ENCODE measurements at regions not wholly inside any gene's neighbourhood (a gene's known extent, or its start where the extent isn't known, plus 50 kb on each side); places are given as distances from the start of the nearest gene placed in this dataset.

DNA sequence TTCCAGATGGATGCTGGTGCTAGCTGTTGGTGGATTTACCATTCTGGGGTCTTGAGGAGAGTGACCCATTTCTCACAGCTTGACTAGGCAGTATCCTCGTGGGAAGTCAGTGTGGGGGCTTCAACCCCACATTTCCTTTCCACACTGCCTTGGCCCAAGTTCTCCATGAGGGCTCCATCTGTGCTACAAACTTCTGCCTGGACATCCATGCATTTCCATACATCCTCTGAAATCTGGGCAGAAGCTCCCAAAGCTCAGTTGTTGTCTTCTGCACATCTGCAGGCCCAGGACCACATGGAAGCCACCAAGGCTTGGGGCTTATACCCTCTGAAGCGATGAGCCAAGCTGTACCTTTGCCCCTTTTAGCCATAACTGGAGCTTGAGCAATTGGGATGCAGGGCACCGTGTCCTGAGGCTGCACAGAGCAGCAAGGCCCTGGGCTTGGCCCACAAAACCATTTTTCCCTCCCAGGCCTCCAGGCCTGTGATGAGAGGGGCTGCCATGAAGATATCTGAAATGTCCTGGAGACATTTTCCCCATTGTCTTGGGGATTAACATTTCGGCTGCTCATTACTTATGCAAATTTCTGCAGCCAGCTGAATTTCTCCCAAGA lies 248.7 kb upstream of the ANKRD50 start:
- POLR2A ChIA-PET (ENCODE audit: unreplicated experiment) = no interaction called here
- WGBS, 2 experiments (ENCODE audit: extremely low coverage in 2 of 2, insufficient read length in 1 of 2) = 100% methylated on average over 1 of the region's 4 CpGs; no CpG with 5 or more reads in 1 of the 2 experiments
- no peak overlapping the region for H3K27ac ChIP-seq (ENCODE audit: insufficient read depth, low read length)
- H3K79me1 ChIP-seq (ENCODE audit: low read depth in 1 of 2, low read length in 2 of 2) = no peaks in the 10 kb centered on the region
- no peaks in the 10 kb centered on the region for H4K20me1 ChIP-seq (ENCODE audit: insufficient read depth, low read length)
- H2AFZ ChIP-seq (replicated peaks; ENCODE audit: low read length, poor library complexity) = no peak overlapping the region
- no peak overlapping the region for H3K56ac ChIP-seq (ENCODE audit: extremely low read depth, insufficient read depth, low read length)
- H2BK20ac ChIP-seq (ENCODE audit: low read depth, low read length) = no peak overlapping the region
- H2BK120ac ChIP-seq (ENCODE audit: low read depth, low read length) = no peak overlapping the region
- CTCF ChIA-PET = no interaction called here
- no peak overlapping the region for H4K8ac ChIP-seq (ENCODE audit: low read depth in 2 of 2, low read length in 2 of 2)
- no peak overlapping the region for H2BK15ac ChIP-seq (ENCODE audit: low read depth, low read length)
- H2AK5ac ChIP-seq (ENCODE audit: low read depth, low read length) = no peak overlapping the region
- no peak for ATAC-seq (ENCODE audit: low read depth)
- H3K9ac ChIP-seq (ENCODE audit: low read depth, low read length) = no peak overlapping the region
- H3K9me3 ChIP-seq (ENCODE audit: control insufficient read depth, insufficient read depth, low read length) = peaks cover 10% of the 10 kb centered on the region
- H3K4me2 ChIP-seq (ENCODE audit: low read depth, low read length) = no peak overlapping the region
- H2AK9ac ChIP-seq (replicated peaks; ENCODE audit: low read depth, low read length, poor library complexity) = no peak overlapping the region
- H2BK5ac ChIP-seq (ENCODE audit: low read depth, low read length, poor library complexity, severe bottlenecking) = no peak overlapping the region
- no peak for DNase-seq
- no peaks in the 10 kb centered on the region for H3K36me3 ChIP-seq (ENCODE audit: control insufficient read depth, insufficient read depth, low read length)
- H3K14ac ChIP-seq (replicated peaks; ENCODE audit: low read depth, low read length) = no peak overlapping the region
- no peak overlapping the region for H3K4me3 ChIP-seq (ENCODE audit: insufficient read depth, low read depth, low read length)
- H3K18ac ChIP-seq (ENCODE audit: low read depth, low read length) = no peak overlapping the region
- H3K9me1 ChIP-seq (ENCODE audit: insufficient read depth, low read length) = no peaks in the 10 kb centered on the region
- no TSS peak for BruUV-seq (replicated peaks)
- in situ Hi-C loops (cut with MboI; ENCODE audit: low sequenced_read_pairs) (no loop called here), intact Hi-C loops (cut with micrococcal nuclease) (no loop called here), dilution Hi-C loops (cut with HindIII; ENCODE audit: low sequenced_read_pairs, unreplicated experiment) (no loop called here)
- H3K4ac ChIP-seq (ENCODE audit: low read depth, low read length) = no peak overlapping the region
- no peaks in the 10 kb centered on the region for H3K4me1 ChIP-seq (ENCODE audit: control insufficient read depth, insufficient read depth, low read length)
- H3K23ac ChIP-seq (ENCODE audit: low read depth, low read length) = no peak overlapping the region
- H4K5ac ChIP-seq (ENCODE audit: low read depth, low read length) = no peak overlapping the region
- no peaks in the 10 kb centered on the region for H3K27me3 ChIP-seq (ENCODE audit: control insufficient read depth, insufficient read depth, low read length)
- H4K91ac ChIP-seq (ENCODE audit: insufficient read depth, low read depth, low read length) = no peak overlapping the region
- TF ChIP-seq FOS (IDR thresholded peaks at IDR 0.05; ENCODE audit: low read depth, low read length) = no peak
- TF ChIP-seq RCOR1 (IDR thresholded peaks at IDR 0.05; ENCODE audit: insufficient replicate concordance, low read length) = no peak
- no peak for TF ChIP-seq NFE2L2 (IDR thresholded peaks at IDR 0.05; ENCODE audit: low read depth, low read length)
- TF ChIP-seq RAD21 (IDR thresholded peaks at IDR 0.05; ENCODE audit: low read length) = no peak
- TF ChIP-seq SMC3 (IDR thresholded peaks at IDR 0.05; ENCODE audit: low read depth, low read length) = no peak
- TF ChIP-seq, protein P1, sequence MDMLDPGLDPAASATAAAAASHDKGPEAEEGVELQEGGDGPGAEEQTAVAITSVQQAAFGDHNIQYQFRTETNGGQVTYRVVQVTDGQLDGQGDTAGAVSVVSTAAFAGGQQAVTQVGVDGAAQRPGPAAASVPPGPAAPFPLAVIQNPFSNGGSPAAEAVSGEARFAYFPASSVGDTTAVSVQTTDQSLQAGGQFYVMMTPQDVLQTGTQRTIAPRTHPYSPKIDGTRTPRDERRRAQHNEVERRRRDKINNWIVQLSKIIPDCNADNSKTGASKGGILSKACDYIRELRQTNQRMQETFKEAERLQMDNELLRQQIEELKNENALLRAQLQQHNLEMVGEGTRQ (IDR thresholded peaks at IDR 0.05; ENCODE audit: low read depth, low read length) = no peak
- TF ChIP-seq CHD1 (IDR thresholded peaks at IDR 0.05; ENCODE audit: low read depth, low read length) = no peak
- TF ChIP-seq MAZ (IDR thresholded peaks at IDR 0.05; ENCODE audit: borderline replicate concordance, low read depth, low read length) = no peak
- TF ChIP-seq, protein P2, sequence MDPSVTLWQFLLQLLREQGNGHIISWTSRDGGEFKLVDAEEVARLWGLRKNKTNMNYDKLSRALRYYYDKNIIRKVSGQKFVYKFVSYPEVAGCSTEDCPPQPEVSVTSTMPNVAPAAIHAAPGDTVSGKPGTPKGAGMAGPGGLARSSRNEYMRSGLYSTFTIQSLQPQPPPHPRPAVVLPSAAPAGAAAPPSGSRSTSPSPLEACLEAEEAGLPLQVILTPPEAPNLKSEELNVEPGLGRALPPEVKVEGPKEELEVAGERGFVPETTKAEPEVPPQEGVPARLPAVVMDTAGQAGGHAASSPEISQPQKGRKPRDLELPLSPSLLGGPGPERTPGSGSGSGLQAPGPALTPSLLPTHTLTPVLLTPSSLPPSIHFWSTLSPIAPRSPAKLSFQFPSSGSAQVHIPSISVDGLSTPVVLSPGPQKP (IDR thresholded peaks at IDR 0.05; ENCODE audit: borderline replicate concordance, low read depth, low read length) = no peak
- TF ChIP-seq MXI1 (IDR thresholded peaks at IDR 0.05; ENCODE audit: borderline replicate concordance, low read depth, low read length) = no peak
- no peak for TF ChIP-seq MAFK (IDR thresholded peaks at IDR 0.05; ENCODE audit: low read depth, low read length)
- no peak for TF ChIP-seq POLR2A (IDR thresholded peaks at IDR 0.05; ENCODE audit: low read depth, low read length)
- TF ChIP-seq BHLHE40 (IDR thresholded peaks at IDR 0.05; ENCODE audit: low read depth, low read length) = no peak
- TF ChIP-seq RFX5 (IDR thresholded peaks at IDR 0.05; ENCODE audit: low read depth, low read length) = no peak
- no peak for TF ChIP-seq CEBPB (IDR thresholded peaks at IDR 0.05; ENCODE audit: low read depth, low read length)
- TF ChIP-seq, protein P3, sequence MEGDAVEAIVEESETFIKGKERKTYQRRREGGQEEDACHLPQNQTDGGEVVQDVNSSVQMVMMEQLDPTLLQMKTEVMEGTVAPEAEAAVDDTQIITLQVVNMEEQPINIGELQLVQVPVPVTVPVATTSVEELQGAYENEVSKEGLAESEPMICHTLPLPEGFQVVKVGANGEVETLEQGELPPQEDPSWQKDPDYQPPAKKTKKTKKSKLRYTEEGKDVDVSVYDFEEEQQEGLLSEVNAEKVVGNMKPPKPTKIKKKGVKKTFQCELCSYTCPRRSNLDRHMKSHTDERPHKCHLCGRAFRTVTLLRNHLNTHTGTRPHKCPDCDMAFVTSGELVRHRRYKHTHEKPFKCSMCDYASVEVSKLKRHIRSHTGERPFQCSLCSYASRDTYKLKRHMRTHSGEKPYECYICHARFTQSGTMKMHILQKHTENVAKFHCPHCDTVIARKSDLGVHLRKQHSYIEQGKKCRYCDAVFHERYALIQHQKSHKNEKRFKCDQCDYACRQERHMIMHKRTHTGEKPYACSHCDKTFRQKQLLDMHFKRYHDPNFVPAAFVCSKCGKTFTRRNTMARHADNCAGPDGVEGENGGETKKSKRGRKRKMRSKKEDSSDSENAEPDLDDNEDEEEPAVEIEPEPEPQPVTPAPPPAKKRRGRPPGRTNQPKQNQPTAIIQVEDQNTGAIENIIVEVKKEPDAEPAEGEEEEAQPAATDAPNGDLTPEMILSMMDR (conservative IDR thresholded peaks at IDR 0.05; ENCODE audit: low read depth, low read length) = no peak

All from IMR-90 (cell line).